ENCODE measurements at regions not wholly inside any gene's neighbourhood (a gene's known extent, or its start where the extent isn't known, plus 50 kb on each side); places are given as distances from the start of the nearest gene placed in this dataset.

DNA sequence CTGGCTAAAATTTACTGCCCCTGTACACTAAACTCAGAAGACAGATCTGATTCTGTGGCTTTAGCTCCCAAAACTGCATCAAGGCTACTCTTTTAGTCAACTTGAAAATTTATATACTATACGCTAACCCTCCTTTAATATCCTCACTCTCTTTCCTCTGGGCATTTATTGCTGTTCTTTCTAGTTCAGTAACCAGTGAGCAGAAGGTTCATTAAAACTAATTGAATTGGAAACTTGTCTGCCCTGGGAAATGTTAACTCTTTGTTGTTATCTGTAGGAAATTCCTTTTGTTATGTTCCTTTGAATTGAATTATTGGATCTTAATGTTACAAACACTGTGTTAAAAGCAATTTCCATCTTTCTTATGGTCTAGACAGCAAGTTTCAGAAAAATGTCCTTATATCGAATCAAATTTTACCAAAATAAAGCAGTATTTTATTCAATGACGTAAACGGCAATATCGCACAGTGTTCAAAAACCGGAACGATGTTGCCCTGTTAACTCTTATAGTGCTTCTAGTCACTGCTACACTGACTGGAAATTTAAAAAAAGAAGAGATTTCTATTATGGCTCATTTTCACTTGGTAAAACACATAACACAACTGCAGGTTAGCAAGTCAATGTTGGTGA, 168.3 kb downstream of the NR4A2 start:
- TF ChIP-seq, protein P1, sequence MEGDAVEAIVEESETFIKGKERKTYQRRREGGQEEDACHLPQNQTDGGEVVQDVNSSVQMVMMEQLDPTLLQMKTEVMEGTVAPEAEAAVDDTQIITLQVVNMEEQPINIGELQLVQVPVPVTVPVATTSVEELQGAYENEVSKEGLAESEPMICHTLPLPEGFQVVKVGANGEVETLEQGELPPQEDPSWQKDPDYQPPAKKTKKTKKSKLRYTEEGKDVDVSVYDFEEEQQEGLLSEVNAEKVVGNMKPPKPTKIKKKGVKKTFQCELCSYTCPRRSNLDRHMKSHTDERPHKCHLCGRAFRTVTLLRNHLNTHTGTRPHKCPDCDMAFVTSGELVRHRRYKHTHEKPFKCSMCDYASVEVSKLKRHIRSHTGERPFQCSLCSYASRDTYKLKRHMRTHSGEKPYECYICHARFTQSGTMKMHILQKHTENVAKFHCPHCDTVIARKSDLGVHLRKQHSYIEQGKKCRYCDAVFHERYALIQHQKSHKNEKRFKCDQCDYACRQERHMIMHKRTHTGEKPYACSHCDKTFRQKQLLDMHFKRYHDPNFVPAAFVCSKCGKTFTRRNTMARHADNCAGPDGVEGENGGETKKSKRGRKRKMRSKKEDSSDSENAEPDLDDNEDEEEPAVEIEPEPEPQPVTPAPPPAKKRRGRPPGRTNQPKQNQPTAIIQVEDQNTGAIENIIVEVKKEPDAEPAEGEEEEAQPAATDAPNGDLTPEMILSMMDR (IDR thresholded peaks at IDR 0.05) = no peak
- TF ChIP-seq EZH2 (IDR thresholded peaks at IDR 0.05; ENCODE audit: borderline replicate concordance, insufficient read depth, low read depth, low read length, poor library complexity, severe bottlenecking) = no peak

All from B cell (primary cell).